T1000 (cell line): ENCODE measurements at regions not wholly inside any gene's neighbourhood (a gene's known extent, or its start where the extent isn't known, plus 50 kb on each side); places are given as distances from the start of the nearest gene placed in this dataset.
"Not testable (repeated sequence)": the region's sequence is repeated elsewhere in the genome, so short reads cannot be mapped to it uniquely, and the experiment has no call there.

Experiments used
- DNase-seq: peaks from one replicate; lab custom pipeline; 2025; ENCODE audit warnings: mixed read lengths; lab: John Stamatoyannopoulos, UW

- DNase-seq, result no peak
Measured at GRCh38 chr3:194014756-194015155, 121.2 kb upstream of the HES1 start.

- DNase-seq, result no peak
Measured at GRCh38 chr3:194019398-194020165, 116.4 kb upstream of the HES1 start.

- no peak for DNase-seq
Measured at GRCh38 chr3:194022052-194022451, 113.9 kb upstream of the HES1 start.

- DNase-seq, result no peak
Measured at GRCh38 chr3:194022816-194023215, 113.1 kb upstream of the HES1 start.

GRCh38 chr3:194023501-194024280, 112.3 kb upstream of the HES1 start:
- DNase-seq, result no peak

GRCh38 chr3:194025119-194025518, 110.8 kb upstream of the HES1 start:
- DNase-seq, result no peak

- no peak for DNase-seq
Measured at GRCh38 chr3:194025951-194026350, 110.0 kb upstream of the HES1 start.

DNA sequence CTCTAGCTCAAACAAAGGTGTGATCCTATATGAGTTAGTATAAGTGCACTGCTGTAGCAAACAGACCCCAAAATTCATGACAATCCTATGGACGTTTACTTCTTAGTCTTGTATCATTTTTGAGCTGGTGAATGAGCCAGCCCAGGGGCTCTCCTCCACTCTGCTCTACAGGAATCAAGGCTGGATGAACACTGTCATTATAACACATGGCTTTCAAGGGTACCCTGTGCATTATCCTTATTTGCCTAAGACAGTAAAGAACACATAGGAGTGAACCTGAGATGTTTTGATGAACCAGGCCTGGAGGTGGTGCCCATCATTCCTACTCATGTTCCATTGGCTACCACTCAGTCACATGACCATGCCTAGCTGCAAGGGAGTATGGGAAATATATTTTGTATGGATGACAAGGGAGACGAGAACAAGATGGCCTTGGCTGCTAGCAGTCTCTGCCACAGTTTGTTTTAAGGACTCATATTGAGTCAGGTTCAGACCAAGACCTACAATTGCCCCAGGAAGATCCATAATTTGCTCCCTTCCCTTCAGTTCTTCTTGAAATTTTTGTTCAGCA, 107.4 kb upstream of the HES1 start:
- DNase-seq, result no peak

- DNase-seq, result no peak
Measured at GRCh38 chr3:194029846-194030245, 106.1 kb upstream of the HES1 start.

GRCh38 chr3:194030372-194030771, 105.6 kb upstream of the HES1 start:
- DNase-seq, result no peak

DNA sequence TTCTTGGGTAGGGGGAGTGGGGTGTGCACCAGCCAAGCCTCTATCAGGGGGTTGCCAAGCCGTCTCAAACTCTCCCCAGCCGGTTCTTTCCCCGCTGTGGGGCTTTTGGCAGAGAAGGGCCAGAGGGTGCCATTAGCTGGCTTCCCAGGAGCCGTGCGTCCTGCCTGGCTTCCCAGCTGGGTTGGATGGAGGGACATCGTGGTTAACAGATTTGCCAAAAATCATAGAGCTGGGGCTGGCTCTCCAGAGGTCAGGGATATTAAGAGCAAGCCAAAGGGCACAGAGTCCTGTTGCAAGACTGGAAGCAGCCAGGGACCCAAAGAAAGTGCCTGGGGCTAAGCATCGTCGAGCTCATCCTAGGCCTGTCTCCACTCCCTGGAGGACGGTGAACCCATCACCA, 104.6 kb upstream of the HES1 start:
- DNase-seq, result no peak

DNA sequence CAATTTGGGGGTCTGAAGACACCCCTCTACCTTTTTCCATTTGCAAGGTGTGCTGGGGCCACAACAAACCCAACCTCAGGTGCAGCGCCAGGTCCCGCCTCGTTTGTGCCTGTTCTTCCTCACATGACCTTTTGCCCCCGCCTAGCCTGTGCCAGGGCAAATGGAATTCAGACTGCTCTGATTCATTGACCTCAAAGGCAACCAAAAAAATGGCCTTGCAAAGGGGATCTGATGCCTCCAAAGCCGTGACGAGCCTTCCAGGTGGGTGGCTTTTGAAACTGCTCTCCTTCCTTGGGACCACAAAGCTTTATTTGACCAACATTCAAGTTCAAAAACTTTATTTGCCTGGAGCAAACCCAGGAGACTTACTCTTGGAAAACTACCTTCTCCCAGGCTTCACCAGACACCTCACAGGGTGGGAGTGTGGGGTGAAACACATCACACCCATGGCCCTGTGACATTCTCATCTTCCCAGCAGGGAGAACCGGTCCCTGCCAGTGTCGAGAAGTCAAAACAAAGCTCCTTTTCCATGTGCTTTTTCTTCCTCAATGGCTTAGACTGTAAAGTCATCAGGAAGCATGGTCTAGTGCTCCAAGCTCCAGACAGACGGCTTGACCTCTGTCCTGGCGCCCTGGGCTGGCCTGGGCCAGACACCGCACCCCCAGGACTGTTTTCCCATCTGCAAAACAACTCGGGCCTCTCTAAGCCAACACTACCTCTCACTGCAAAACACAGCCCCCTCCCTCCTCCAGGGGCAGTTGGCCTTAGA, 103.9 kb upstream of the HES1 start:
- DNase-seq, result no peak

- DNase-seq, result no peak
Measured at GRCh38 chr3:194032828-194033435, 103.0 kb upstream of the HES1 start.

- DNase-seq, result no peak
Measured at GRCh38 chr3:194034346-194035336, 101.3 kb upstream of the HES1 start.

- DNase-seq, result no peak
Measured at GRCh38 chr3:194035406-194036138, 100.4 kb upstream of the HES1 start.

GRCh38 chr3:194036842-194037241, 99.1 kb upstream of the HES1 start:
- no peak for DNase-seq

DNA sequence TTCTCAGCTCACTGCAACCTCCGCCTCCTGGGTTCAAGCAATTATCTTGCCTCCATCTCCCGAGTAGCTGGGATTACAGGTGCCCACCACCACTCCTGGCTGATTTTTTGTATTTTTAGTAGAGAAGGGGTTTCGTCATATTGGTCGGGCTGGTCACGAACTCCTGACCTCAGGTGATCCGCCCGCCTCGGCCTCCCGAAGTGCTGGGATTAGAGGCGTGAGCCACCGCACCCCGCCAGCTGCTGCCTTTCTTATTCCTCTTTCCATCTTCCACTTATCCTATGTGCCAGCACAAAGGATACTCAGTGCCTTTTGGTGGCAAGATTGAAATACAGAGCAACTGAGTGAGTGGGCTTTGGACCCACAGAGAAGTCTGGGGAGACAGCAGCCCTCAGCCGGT, 97.6 kb upstream of the HES1 start:
- DNase-seq, result not testable (repeated sequence)

- DNase-seq, result no peak
Measured at GRCh38 chr3:194038960-194039359, 97.0 kb upstream of the HES1 start.

DNA sequence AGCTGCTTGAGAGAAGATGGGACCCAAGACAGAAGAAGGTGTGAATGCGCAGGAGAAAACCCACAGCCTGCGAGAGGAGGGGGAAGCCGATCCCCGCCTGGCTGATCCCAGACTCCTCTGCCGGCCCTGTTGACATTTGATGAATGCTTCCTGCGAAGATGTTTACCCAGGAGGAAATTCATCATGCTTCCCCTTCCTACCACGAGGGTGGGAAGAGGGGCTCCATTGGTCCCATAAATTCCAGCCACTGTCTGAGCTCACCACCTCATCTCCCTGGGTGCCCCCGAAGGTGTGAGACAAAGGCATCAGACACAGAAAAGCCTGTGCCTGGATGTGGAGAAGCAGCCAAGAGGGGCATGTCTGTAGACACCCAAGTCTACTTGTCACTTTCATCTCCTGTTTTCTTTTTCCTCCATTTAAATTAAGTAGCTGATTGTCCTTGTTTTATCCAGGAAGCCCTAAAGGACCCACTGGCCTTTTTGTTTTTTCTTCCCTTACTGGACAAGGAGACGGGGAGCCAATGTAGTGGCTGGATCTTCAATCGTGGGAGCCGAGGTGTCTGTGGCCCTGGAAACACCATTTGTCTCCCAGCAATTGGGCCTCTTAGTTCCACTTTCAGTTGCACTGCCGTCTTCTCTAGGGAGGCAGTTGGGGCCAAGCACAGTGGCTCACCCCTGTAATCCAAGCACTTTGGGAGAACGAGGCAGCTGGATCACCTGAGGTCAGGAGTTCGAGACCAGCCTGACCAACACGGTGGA, 95.3 kb upstream of the HES1 start:
- no peak for DNase-seq
